ENCODE measurements at regions not wholly inside any gene's neighbourhood (a gene's known extent, or its start where the extent isn't known, plus 50 kb on each side); places are given as distances from the start of the nearest gene placed in this dataset.
"Not testable (repeated sequence)": the region's sequence is repeated elsewhere in the genome, so short reads cannot be mapped to it uniquely, and the experiment has no call there.

DNA sequence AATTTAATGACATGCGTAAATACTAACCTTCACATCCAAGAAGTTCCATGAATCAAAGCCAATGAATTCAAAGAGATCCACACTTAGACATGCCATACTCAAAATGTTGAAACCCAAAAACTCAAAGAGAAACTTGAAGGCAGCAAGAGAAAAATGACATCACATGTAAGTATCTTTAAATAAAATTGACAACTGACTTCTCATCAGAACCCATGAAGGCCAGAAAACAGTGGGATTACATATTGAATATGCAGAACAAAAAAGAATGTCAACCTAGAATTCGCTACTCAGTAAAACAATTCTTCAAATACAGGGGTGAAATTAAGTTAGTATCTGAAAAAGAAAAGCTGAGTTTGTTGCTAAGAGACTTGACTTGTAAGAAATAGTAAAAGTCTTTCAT, 953.9 kb upstream of the HS3ST1 start:
- H3K4me1 ChIP-seq: no peaks in the 10 kb centered on the region

GRCh38 chr4:12379191-12379590, 950.5 kb upstream of the HS3ST1 start:
- Histone ChIP-seq H3K27me3 (no peaks in the 10 kb centered on the region), H3K4me3 (no peak overlapping the region), H3K27ac (no peak overlapping the region), H3K9me3 (peaks cover 12% of the 10 kb centered on the region), H3K36me3 (no peaks in the 10 kb centered on the region), H3K4me1 (no peaks in the 10 kb centered on the region)
- TF ChIP-seq EP300 (IDR thresholded peaks at IDR 0.05): no peak
- TF ChIP-seq POLR2AphosphoS5 (IDR thresholded peaks at IDR 0.05): no peak
- no peak for TF ChIP-seq POLR2A (IDR thresholded peaks at IDR 0.05)
- TF ChIP-seq CTCF (IDR thresholded peaks at IDR 0.05): no peak
- no peak for DNase-seq (ENCODE audit: low spot score in 2 of 2)
- WGBS: 89% methylated on average over 1 of the region's 1 CpG

More for the DNA sequence above, 953.9 kb upstream of the HS3ST1 start:
- no peaks in the 10 kb centered on the region for H3K36me3 ChIP-seq
- no peak overlapping the region for H3K27ac ChIP-seq
- H3K9me3 ChIP-seq: peaks cover 12% of the 10 kb centered on the region
- no peaks in the 10 kb centered on the region for H3K27me3 ChIP-seq
- H3K4me3 ChIP-seq: no peak overlapping the region
- TF ChIP-seq POLR2A (IDR thresholded peaks at IDR 0.05) (no peak), CTCF (IDR thresholded peaks at IDR 0.05) (no peak), EP300 (IDR thresholded peaks at IDR 0.05) (no peak), POLR2AphosphoS5 (IDR thresholded peaks at IDR 0.05) (no peak)
- 89% methylated on average over 2 of the region's 2 CpGs for WGBS
- no peak for DNase-seq (ENCODE audit: low spot score in 2 of 2)

GRCh38 chr4:12375805-12376204, 947.1 kb upstream of the HS3ST1 start:
- H3K36me3 ChIP-seq: no peaks in the 10 kb centered on the region
- H3K27me3 ChIP-seq: no peaks in the 10 kb centered on the region
- H3K4me1 ChIP-seq: no peaks in the 10 kb centered on the region
- TF ChIP-seq CTCF (IDR thresholded peaks at IDR 0.05) (no peak), POLR2AphosphoS5 (IDR thresholded peaks at IDR 0.05) (no peak), EP300 (IDR thresholded peaks at IDR 0.05) (no peak)
- H3K27ac ChIP-seq: no peak overlapping the region
- DNase-seq (ENCODE audit: low spot score in 2 of 2): no peak
- 89% methylated on average over 1 of the region's 1 CpG for WGBS
- H3K9me3 ChIP-seq: peaks cover 4% of the 10 kb centered on the region
- no peak overlapping the region for H3K4me3 ChIP-seq

DNA sequence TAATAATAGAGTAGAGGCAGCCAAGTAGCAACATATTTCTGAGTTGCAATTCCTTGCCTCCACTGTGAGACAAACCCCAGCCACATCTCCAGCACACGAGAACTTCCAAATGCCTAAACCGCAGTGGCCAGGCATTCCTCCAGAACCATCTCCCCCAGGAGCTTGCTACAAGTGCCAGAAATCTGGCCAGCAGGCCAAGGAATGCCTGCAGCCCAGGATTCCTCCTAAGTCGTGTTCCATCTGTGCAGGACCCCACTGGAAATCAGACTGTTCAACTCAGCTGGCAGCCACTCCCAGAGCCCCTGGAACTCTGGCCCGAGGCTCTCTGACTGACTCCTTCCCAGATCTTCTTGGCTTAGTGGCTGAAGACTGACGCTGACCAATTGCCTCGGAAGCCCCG, 937.2 kb upstream of the HS3ST1 start:
- H3K36me3 ChIP-seq, H3K27me3 ChIP-seq, H3K4me3 ChIP-seq: not testable (repeated sequence)

DNA sequence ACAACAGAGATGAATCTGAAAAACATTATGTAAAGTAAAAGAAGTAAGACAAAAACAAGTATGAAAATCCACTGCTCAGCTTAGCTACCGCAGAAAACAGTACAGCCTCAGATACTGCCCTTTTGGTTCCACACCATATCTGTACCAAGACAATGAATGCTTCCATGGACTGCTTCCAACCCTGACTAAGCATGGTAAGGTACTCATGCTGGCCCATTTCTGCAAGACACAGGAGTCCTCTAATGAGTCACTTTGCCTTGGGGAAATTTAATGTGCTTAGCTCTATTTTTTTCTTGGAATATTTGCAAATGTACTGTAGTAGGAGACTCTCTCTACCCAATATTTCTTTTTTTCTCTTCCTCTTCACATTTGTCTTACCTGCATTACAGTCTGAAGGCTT, 931.7 kb upstream of the HS3ST1 start:
- TF ChIP-seq EP300 (IDR thresholded peaks at IDR 0.05): no peak
- TF ChIP-seq CTCF (IDR thresholded peaks at IDR 0.05): no peak
- no peak for TF ChIP-seq POLR2A (IDR thresholded peaks at IDR 0.05)
- TF ChIP-seq POLR2AphosphoS5 (IDR thresholded peaks at IDR 0.05): no peak
- 83% methylated on average over 1 of the region's 1 CpG for whole genome bisulfite sequencing
- DNase-seq (ENCODE audit: low spot score in 2 of 2): no peak
- Histone ChIP-seq H3K4me3 (no peak overlapping the region), H3K4me1 (no peaks in the 10 kb centered on the region), H3K9me3 (no peaks in the 10 kb centered on the region), H3K27me3 (no peaks in the 10 kb centered on the region), H3K27ac (no peak overlapping the region), H3K36me3 (no peaks in the 10 kb centered on the region)

More for the DNA sequence above, 937.2 kb upstream of the HS3ST1 start:
- WGBS: 85% methylated on average over 7 of the region's 7 CpGs
- not testable (repeated sequence) for H3K4me1 ChIP-seq; H3K27ac ChIP-seq; DNase-seq (ENCODE audit: low spot score in 2 of 2); H3K9me3 ChIP-seq

GRCh38 chr4:12359420-12359819, 930.7 kb upstream of the HS3ST1 start:
- H3K36me3 ChIP-seq: no peaks in the 10 kb centered on the region
- no peak overlapping the region for H3K27ac ChIP-seq
- H3K4me1 ChIP-seq: no peaks in the 10 kb centered on the region
- no peak for DNase-seq (ENCODE audit: low spot score in 2 of 2)
- H3K4me3 ChIP-seq: no peak overlapping the region
- H3K27me3 ChIP-seq: no peaks in the 10 kb centered on the region
- WGBS: 65% methylated on average over 3 of the region's 3 CpGs
- no peaks in the 10 kb centered on the region for H3K9me3 ChIP-seq
- TF ChIP-seq EP300 (IDR thresholded peaks at IDR 0.05) (no peak), CTCF (IDR thresholded peaks at IDR 0.05) (no peak), POLR2AphosphoS5 (IDR thresholded peaks at IDR 0.05) (no peak), POLR2A (IDR thresholded peaks at IDR 0.05) (no peak)

DNA sequence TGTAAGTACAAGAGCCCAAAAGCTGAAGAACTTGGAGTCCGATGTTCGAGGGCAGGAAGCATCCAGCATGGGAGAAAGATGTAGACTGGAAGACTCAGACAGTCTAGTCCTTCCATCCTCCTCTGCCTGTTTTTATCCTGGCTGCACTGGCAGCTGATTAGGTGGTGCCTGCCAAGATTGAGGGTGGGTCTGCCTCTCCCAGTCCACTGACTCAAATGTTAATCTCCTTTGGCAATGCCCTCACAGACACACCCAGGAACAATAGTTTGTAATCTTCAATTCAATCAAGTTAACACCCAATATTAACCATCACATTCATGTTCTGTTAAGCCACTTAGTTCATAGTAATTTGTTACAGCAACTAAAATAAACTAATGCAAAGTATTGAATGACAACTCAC, 904.4 kb upstream of the HS3ST1 start:
- not testable (repeated sequence) for H3K27ac ChIP-seq; DNase-seq (ENCODE audit: low spot score in 2 of 2); H3K4me3 ChIP-seq; H3K9me3 ChIP-seq; H3K27me3 ChIP-seq; H3K36me3 ChIP-seq; H3K4me1 ChIP-seq
- 77% methylated on average over 2 of the region's 2 CpGs for WGBS
